Activated gamma-delta T cell treated with Interleukin-2 at 50 U/mL for 16 hours (primary cell): ENCODE measurements at regions not wholly inside any gene's neighbourhood (a gene's known extent, or its start where the extent isn't known, plus 50 kb on each side); places are given as distances from the start of the nearest gene placed in this dataset.
"Not testable (repeated sequence)": the region's sequence is repeated elsewhere in the genome, so short reads cannot be mapped to it uniquely, and the experiment has no call there.

ENCODE experiments used
- DNase-seq: peaks from one replicate; pipeline ENCODE4 v3.0.0-alpha.2; 2020

- not testable (repeated sequence) for DNase-seq
Measured at GRCh38 chr6:5836597-5836996, 170.1 kb downstream of the NRN1 start.

GRCh38 chr6:5833120-5833519, 173.6 kb downstream of the NRN1 start:
- DNase-seq = no peak

- no peak for DNase-seq
Measured at GRCh38 chr6:5832668-5833067, 174.1 kb downstream of the NRN1 start.

GRCh38 chr6:5831219-5831862, 175.4 kb downstream of the NRN1 start:
- peak; percentile 46 for DNase-seq

GRCh38 chr6:5828296-5828695, 178.4 kb downstream of the NRN1 start:
- no peak for DNase-seq

- no peak for DNase-seq
Measured at GRCh38 chr6:5827056-5827904, 179.4 kb downstream of the NRN1 start.

GRCh38 chr6:5824382-5824983, 182.2 kb downstream of the NRN1 start:
- DNase-seq = not testable (repeated sequence)
